Stomach (tissue), 4 donors: ENCODE measurements at regions not wholly inside any gene's neighbourhood (a gene's known extent, or its start where the extent isn't known, plus 50 kb on each side); places are given as distances from the start of the nearest gene placed in this dataset.

ENCODE experiments used
- POLR2A ChIP-seq, 4 donors: fragments of 450-650 bp; IDR thresholded peaks; one replicate each; pipeline ENCODE4 v1.6.1; 2016; ENCODE audit warnings: antibody characterized with exemption in 4 of 4, control low read depth in 2 of 4, mild to moderate bottlenecking in 1 of 4, moderate library complexity in 1 of 4
- POLR2AphosphoS5 ChIP-seq, 3 donors: sonication (generic); formaldehyde crosslinking; IDR thresholded peaks; one replicate each; pipeline ENCODE4 v1.6.1; 2016; ENCODE audit warnings: antibody characterized with exemption in 3 of 3
- TF ChIP-seq, protein P1 (sequence below), 7 experiments: fragments of 450-650 bp in 4 of 7; fragments of 200-600 bp in 3 of 7; sonication (generic) in 3 of 7; IDR thresholded peaks; one replicate each; pipeline ENCODE4 v1.5.1; 2016 to 2019; ENCODE audit warnings: antibody characterized with exemption in 7 of 7, control low read depth in 2 of 7, mild to moderate bottlenecking in 1 of 7

DNA sequence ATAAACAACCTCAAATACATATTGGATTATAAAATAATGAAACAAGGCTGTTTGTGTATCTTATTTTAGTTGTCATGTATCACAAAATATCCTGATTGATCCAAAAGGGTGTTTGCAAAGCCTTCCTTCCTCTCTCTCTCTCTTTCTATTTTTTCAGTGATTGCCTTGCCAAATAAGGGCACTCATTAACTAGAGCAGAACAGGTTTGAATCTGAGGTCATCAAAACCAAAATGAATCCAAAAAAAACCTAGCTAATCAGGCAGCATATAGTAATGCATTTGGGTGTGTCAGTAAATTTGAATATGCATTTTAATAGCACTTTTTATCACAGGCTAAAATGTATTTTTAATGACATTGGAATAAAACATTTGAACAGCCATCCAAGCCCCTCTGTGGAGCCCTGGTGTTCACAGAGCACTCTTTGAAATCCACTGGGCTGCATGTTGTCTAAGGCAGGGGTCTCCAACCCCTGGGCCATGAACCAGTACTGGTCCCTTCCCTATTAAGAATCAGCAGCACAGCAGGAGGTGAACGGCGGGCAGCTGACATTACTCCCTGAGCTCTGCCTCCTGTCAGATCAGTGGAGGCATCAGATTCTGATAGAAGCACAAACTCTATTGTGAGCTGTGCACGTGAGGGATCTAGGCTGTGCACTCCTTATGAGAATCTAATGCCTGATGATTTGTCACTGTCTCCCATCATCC is 171.8 kb upstream of the RAI14 start:
- TF ChIP-seq, protein P1, sequence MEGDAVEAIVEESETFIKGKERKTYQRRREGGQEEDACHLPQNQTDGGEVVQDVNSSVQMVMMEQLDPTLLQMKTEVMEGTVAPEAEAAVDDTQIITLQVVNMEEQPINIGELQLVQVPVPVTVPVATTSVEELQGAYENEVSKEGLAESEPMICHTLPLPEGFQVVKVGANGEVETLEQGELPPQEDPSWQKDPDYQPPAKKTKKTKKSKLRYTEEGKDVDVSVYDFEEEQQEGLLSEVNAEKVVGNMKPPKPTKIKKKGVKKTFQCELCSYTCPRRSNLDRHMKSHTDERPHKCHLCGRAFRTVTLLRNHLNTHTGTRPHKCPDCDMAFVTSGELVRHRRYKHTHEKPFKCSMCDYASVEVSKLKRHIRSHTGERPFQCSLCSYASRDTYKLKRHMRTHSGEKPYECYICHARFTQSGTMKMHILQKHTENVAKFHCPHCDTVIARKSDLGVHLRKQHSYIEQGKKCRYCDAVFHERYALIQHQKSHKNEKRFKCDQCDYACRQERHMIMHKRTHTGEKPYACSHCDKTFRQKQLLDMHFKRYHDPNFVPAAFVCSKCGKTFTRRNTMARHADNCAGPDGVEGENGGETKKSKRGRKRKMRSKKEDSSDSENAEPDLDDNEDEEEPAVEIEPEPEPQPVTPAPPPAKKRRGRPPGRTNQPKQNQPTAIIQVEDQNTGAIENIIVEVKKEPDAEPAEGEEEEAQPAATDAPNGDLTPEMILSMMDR (IDR thresholded peaks at IDR 0.05) = no peak
- TF ChIP-seq POLR2AphosphoS5 (IDR thresholded peaks at IDR 0.05) (no peak), POLR2A (IDR thresholded peaks at IDR 0.05) (no peak)
